Left renal cortex interstitium (tissue), 4 donors: ENCODE measurements at regions not wholly inside any gene's neighbourhood (a gene's known extent, or its start where the extent isn't known, plus 50 kb on each side); places are given as distances from the start of the nearest gene placed in this dataset.
A peak's percentile ranks its signal among the peaks of the same experiment; 100 is the strongest.

Experiments
- DNase-seq, 4 donors: peaks; one replicate each; pipeline ENCODE4 v3.0.0-alpha.2; 2013; ENCODE audit warnings: low read depth in 4 of 4, low spot score in 2 of 4, missing footprints in 1 of 4

DNA sequence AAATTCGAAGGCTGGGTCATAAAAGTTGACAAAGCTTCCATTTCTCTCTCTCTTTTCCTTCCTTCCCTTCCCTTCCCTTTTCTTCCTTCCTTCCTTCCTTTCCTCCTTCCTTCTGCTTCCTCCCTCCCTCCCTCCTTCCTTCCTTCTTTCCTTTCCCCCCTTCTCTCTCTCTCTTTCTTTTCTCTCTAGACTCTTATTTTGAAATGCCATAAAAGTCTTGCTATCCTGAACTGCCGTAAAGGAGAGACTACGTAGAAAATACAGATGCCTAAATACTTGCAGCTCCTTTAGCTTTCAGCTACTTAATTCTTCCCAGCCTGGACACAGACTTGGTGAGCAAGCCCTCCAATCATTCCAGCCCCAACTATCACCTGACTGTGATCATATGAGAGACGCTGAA lies 1644.4 kb downstream of the FAM181B start:
- DNase-seq, result no peak

DNA sequence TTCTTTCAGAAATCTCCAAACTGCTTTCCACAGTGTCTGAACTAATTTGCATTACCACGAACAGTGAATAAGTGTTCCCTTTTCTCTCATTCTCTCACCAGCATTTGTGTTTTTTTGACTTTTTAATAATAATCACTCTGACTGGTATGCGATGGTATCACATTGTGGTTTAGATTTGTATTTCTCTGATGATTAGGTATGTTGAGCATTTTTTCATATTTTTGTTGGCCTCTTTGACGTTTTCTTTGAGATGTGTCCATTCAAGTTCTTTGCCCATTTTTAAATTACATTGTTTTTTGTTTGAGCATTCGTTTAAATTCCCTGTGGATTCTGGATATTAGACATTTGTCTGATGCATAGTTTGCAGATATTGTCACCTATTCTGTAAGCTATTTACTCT lies 1639.6 kb upstream of the TENM4 start:
- no peak for DNase-seq

DNA sequence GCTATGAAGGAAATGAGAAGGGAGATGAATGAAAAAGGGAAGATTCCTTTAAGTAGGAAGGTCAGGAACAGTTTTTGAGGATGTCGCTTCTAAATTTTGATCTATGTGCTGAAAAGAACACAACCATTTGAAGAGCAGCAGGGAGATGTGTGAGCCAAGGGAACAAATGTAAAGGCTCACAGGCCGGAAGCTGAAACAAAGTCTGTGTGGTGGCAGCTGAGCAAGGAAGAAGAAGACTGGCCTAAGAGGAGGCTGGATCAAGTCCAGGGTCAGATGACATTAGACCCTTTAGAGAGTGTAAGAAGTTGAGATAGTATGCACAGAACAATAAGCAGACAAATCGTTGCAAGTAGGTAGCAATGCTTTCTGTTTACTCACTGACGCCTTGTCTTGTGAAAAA lies 1631.4 kb upstream of the TENM4 start:
- peak in 1 of 4 donors; percentile 36 for DNase-seq

DNA sequence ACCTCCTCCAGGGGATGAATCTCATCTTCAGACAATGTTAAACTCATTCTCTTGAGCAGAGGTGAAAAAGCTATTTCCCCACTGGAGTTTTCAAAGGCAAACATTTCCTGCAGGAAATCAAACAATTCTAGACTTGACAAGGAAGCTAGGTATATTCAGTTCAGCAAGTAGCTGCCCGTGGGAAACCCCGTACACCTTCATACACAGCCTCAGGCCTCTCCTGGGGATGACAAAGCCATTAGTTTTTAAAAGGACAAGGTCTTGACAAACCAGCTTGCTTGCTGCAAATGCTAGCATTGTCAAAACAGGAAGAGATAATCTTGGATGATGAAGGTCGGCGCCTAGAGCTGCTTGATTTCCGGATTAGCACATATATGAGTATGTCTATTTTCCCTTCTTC lies 1630.8 kb upstream of the TENM4 start:
- DNase-seq, result no peak

DNA sequence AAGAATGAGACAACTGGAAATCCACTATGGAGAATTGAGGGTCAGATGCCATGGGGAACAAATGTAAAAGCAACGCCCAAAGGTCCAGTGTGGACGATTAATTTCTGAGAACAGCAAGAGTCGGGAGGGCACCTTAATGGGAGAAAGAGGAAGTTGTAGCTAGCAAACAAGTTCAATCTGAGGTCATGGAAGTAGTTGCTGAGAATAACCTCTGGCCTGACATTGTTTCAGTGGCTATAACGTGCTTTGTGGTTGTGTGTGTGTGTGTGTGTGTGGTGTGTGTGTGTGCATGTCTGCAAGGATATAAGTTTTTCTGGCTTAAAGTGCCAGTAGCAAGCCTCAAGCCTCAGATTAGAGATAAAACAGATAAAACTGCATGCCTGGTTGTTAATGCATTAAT lies 1630.1 kb upstream of the TENM4 start:
- no peak for DNase-seq

DNA sequence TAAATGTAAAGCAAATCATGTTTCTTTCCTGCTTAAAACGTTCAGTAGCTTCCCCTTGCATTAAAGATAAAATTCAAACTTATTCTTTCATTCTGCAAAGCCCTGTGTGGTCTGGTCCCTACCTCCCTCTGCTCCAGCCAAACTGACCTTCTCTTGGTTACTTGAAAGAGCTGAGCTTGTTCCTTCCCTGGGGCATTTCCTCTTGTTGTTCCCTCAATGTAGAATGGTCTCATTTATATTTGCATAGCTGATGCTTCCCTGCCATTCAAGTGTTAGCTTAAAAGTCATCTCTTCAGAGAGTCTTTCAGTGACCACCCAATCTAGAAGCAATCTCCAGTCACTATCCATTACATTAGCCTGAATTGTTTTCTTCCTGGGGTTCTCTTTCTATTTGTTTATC lies 1618.5 kb upstream of the TENM4 start:
- no peak for DNase-seq

DNA sequence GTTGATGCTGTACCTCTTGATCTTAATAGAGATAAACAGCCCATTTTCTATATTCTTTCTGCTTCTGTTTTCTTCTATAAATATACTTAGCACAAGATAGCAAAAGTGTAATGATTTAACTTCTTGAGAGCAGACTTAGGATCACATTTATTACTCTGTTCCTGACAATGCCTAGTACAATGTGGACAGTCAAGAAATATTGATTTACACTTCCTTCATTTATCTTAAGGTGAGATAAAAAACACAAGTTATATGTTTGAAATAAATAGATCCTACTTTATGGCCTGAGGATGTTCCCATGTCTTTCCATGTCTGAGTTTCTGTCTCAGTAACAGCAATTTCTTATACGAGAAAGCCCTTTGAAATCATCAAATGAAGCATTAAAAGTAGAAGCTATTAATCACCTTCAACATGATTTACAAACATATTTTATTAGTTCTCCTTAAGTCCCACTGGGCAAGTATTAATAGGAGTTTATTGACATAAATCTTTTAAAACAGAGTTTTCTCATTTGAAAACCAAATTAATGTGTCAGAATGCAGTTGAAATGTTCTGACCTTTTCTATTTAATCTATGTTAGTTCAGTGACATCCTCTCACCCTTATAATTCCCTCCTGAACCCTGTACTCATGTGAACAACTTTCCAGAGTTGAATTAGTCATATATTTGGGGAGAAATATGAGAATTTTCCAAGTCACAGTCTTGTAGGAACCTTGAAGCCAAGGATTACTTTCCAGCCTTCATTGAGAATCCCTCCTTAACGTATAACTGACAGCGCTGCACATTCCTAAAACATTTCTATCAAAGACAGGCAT lies 1611.7 kb upstream of the TENM4 start:
- DNase-seq, result no peak

DNA sequence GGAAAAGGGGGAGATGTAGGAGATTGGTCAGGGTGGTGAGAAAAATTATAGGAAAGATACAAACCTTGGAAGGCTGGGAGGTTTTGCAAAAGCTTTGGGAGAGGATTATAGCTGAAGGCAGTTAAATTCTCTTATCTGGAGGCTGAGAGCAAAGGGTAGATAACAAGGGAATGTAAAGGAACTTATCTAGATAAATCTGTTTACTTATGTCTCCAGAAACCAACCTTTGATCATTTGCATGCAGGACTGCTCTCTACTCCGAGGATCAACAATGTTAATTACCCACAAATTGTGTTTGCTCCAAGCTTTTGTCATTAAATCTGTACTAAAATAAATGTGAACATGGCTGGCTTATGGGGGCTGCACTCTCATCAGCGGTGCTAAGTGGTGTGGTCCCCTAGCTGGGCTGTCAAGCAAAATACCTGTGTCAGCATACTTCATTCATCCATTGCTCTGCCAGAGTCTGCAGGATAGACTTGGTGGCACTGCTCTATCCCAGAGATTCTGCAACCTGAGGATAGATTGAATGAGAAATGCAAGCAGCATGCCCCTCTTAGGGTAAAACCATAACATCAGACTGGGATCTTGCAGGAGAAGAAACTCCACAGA lies 1599.2 kb upstream of the TENM4 start:
- no peak for DNase-seq

DNA sequence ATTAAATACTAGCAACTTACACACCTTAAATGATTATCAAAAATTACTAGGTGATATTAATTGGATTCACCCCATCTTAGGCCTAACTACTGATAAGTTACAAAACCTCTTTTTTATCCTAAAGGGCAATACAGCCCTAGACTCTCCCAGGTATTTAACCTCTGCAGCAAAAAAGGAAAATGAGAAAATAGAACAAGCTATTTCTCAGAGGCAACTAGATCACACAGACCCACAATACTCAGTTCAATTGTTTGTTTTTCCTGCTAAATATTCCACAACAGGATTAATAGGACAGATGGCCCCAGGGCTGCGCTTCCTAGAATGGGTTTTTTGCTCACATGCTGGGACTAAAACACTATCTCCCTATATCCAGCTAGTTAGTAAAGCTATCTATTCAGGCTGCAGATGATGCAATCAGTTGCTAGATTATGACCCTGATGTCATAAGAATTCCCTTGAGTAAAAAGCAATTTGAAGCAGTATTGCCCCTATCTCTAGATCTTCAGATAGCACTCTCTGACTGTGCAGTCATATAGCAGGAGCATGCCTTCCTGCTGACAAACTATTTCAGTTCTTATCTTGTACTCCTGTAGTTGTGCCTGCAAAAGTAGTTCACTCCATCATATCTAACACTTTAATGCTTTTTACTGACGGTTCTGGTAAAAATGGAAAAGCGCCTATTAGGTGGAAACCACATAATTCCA lies 1595.5 kb upstream of the TENM4 start:
- DNase-seq, result no peak

DNA sequence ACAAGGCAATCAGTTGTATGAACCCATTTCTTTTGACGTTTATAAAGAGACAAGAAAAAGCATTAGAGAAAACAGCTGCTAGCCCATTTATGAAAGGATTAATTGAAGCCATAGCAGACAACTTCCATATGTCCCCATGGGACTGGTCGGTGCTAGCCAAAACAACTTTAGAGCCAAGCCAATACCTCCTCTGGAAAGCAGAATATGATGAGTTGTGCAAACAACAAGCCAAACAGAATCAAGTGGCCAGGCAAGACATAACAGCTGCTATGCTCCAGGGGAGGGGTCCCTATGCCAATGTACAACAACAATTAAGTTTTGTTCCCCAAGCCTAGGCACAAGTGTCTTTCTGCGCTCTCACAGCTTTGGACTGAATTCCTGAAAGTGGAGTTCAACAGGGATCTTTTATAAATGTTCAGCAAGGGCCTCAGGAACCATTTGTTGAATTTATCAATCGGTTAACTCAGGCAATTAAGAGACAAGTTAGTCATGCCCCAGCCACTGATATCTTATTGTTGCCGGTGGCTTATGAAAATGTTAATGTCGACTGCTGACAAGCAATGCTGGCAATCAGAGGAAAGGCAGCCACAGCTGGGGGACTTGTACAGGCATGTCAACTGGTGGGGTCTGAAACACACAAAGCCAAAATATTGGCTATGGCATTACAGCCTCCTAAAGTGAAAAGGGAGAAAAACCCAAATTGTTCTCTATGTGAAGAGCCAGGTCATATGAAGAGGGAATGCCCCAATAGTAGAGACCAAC lies 1593.1 kb upstream of the TENM4 start:
- DNase-seq, result no peak

DNA sequence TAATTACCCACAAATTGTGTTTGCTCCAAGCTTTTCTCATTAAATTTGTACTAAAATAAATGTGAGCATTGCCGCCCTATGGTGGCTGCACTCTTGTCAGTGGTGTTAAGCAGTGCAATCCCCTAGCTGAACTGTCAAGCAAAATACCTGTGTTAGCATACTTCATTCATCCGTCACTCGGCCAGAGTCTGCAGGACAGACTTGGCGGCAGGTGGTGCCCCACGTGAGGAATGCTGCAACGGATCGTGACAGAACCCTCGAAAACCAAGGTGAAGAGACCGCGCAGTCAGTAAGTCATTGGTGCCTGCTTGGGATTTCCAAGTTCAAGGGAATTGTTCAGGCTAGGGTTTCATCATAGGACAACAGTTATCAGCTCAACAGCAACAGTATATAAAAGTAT lies 1592.1 kb upstream of the TENM4 start:
- no peak for DNase-seq

DNA sequence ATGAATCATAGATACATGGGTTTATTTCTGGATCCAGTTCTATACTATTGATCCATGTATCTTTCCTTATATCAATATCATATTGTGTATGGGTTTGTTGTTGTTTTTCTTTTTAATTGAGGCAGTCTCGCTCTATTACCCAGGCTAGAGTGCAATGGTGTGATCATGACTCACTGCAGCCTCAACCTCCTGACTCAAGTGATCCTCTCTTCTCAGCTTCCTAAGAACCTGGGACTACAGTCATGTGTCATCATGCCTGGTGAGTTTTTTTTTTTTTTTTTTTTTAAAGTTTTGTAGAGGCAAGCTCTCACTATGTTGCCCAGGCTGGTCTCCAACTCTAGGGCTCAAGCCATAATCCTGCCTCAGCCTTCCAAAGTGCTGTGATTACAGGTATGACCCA lies 1589.4 kb upstream of the TENM4 start:
- no peak for DNase-seq

DNA sequence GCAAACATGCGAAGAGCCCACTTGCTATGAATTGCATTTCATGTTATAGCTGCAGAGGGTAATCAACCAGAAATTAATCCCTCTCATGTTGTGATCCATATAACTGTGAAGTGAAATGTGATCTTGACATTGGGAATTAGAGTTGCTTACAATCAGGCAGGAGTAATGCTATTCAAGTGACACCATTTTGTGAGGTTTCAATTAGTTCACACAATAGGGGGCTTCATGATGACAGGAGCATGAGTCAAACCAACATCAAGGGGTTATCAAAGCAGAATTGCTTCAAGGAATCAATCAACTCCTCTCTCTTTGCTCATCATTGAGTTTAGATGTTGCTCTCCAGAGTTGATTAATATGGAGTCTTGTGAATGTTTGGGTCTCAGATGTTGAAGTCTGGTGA lies 1585.2 kb upstream of the TENM4 start:
- no peak for DNase-seq

DNA sequence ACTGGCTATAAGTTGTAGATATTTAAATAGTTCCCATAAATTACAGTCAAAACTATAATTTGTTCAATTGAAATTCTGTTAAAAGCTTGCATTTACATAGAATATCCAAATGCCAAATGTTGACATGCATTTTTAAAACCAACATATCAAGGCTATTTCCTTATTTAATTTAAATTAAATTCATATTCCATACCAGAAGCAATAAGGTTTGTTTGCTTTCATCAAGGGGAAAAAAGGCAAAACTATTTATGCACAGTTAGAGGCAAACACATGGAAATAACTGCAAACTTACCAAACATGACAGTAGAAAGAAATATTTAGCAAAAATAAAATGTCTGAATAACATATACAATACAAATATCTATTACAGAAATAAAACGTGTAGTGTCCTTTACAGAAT lies 1581.2 kb upstream of the TENM4 start:
- no peak for DNase-seq

DNA sequence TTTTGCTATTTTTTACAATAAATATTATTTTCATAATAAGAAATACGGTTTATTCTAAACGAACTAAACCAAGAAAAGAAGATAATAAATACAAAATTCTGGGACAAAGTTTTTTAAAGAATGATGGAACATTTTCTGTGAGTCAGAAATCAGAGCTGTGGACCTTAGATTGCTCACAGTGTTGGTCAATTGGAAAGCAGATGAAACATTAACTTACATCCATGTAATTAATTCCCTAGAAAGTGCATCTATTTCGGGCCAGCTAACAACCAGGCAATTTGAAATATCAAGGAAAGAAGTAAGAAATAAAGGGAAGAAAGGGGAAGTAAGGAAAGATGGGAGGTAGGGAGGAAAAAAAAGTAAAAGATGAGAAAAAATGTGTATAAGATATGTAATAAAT lies 1569.8 kb upstream of the TENM4 start:
- no peak for DNase-seq

DNA sequence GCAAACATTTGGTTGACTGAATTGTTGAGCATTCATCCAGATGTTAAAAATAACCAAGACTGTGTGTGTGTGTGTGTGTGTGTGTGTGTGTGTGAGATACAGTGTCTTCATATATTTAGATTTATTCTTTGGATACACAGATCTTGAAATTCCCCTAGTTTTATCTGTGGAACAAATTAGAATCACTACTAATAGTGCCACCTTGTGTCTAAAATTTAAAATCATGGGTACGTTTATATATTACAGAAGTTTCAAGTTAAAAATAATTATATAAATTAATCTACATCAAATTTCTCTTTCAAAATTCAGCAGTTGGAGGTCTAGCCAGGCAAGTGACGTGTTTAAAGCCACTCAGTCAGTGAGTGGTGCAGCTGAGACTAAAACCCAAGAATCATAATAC lies 1566.2 kb upstream of the TENM4 start:
- DNase-seq, result no peak

DNA sequence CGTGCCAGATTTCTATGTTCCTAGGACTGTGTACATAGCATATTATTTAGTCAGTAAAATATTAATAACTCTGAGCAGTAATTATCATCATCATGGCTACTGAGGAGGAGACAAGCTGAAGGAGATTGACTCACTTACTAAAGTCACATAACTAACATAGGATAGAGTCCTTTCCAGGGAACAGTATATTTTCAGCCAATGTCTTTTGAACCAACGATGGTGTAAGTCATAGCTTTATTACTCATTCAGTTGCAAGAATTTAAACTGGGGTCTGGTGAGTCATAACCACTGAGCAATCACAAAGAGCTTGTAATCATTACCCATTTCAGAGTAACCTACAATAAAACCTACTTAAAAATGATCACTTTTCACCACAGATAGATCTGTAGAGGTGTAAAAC lies 1564.8 kb upstream of the TENM4 start:
- DNase-seq, result no peak

DNA sequence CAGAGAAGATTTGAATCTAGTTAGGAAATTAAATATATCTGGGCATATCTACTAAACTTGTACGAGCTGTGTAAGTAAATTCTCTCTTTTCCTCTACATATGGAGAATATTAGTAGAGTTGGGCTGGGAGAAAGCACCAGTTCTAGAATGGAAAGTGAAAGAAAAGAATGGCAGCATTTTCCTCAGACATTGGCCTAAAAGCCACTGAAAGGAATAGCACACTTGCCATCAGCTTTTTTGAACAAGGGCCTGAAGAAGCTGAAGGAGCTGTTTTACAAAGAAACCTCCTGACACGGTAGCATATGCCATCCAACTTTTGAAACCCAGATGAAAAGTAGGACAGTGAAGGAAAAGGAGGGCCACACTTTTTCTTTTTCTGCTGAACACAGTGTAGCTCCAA lies 1563.7 kb upstream of the TENM4 start:
- no peak for DNase-seq

DNA sequence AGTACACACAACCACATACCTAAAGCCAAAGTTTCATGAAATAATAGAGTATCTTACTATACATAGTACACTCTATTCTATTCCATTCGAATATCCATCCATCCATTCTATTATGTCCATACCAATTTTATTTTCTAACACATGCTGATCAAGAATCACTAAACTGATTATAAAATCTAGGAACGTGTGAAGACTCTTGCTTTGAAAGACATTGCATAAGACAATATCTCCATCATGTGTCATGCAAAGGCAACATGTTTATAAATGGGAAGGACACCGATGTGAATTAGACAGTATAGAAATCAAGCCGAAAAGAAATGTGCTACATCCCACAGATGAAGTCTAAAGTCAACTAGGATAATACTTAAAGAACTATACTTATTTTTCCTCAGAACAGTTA lies 1561.5 kb upstream of the TENM4 start:
- no peak for DNase-seq

DNA sequence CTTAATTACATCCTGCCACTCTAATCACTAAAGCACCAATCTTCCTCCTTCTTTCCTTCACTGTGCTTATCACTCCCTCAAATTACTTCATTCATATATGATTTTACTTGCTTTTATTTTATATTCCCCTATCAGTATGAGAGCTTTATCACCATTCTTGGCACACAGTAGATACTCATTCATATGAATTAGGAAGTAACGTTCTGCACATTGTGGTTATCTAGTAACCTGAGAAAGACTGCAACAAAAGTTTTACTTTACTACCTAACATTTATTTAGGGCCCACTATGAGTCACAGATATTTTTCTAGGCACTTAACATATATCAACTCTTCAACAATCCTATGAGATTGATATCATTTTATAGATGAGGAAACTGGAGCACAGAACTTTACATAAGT lies 1559.9 kb upstream of the TENM4 start:
- DNase-seq, result no peak

DNA sequence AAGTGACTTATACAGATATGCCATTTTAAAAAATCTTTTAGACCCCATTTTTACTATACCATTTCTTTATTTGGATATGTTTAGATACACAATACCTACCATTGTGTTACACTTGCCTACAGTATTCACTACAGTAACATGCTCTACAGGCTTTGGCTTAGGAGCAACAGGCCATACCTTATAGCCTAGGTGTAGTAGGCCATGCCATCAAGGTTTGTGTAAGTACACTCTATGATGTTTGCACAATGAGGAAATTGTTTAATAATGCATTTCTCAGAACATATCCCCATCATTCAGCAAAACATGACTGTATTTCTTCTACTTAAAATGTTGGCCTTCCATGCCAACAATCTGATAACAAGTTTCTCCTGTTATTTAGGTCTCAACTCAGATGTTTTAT lies 1559.5 kb upstream of the TENM4 start:
- DNase-seq, result no peak
